Fibroblast of the aortic adventitia (primary cell): ENCODE measurements at regions not wholly inside any gene's neighbourhood (a gene's known extent, or its start where the extent isn't known, plus 50 kb on each side); places are given as distances from the start of the nearest gene placed in this dataset.
"Not testable (repeated sequence)": the region's sequence is repeated elsewhere in the genome, so short reads cannot be mapped to it uniquely, and the experiment has no call there.

Experiments
- DNase-seq: peaks from one replicate; pipeline ENCODE4 v3.0.0-alpha.2; 2010; ENCODE audit warnings: low read depth
- H3K4me3 ChIP-seq: 2 replicates; pipeline ENCODE4 v1.5.1; 2011; ENCODE audit warnings: low read depth, mild to moderate bottlenecking, control low read depth, low read length, moderate library complexity
- TF ChIP-seq, protein P1 (sequence below): IDR thresholded peaks from 2 replicates; pipeline ENCODE4 v1.5.1; 2011; ENCODE audit warnings: mild to moderate bottlenecking, low read length, control low read depth, inconsistent platforms; ENCODE audit not compliant: insufficient read depth

GRCh38 chr12:60714141-60714900 lies 1118.5 kb downstream of the SLC16A7 start:
- TF ChIP-seq, protein P1, sequence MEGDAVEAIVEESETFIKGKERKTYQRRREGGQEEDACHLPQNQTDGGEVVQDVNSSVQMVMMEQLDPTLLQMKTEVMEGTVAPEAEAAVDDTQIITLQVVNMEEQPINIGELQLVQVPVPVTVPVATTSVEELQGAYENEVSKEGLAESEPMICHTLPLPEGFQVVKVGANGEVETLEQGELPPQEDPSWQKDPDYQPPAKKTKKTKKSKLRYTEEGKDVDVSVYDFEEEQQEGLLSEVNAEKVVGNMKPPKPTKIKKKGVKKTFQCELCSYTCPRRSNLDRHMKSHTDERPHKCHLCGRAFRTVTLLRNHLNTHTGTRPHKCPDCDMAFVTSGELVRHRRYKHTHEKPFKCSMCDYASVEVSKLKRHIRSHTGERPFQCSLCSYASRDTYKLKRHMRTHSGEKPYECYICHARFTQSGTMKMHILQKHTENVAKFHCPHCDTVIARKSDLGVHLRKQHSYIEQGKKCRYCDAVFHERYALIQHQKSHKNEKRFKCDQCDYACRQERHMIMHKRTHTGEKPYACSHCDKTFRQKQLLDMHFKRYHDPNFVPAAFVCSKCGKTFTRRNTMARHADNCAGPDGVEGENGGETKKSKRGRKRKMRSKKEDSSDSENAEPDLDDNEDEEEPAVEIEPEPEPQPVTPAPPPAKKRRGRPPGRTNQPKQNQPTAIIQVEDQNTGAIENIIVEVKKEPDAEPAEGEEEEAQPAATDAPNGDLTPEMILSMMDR, result no peak
- DNase-seq, result no peak
- H3K4me3 ChIP-seq, result no peak overlapping the region

GRCh38 chr12:60724475-60724874 lies 1128.6 kb downstream of the SLC16A7 start:
- no peak for DNase-seq
- H3K4me3 ChIP-seq, result no peak overlapping the region
- TF ChIP-seq, protein P1, result no peak

DNA sequence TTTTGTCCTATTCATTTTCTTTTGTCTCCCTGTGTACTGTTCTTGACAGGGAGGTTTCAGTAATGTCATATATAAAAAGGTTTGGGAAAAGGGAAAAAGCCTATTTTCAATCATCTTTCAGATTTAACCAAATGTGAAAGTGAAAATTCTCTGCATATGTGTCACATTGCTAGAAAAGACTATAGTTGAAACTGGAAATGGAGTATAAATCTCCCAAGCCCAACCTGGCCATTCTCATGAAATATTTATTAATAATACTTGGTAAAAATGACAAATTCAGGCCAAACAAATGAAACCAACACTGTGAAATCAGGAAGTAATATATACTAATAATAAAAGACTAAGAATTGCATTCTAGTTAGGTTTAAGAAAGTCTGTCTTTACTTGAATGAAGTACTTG lies 1129.2 kb downstream of the SLC16A7 start:
- H3K4me3 ChIP-seq, result no peak overlapping the region
- TF ChIP-seq, protein P1, result no peak
- no peak for DNase-seq

DNA sequence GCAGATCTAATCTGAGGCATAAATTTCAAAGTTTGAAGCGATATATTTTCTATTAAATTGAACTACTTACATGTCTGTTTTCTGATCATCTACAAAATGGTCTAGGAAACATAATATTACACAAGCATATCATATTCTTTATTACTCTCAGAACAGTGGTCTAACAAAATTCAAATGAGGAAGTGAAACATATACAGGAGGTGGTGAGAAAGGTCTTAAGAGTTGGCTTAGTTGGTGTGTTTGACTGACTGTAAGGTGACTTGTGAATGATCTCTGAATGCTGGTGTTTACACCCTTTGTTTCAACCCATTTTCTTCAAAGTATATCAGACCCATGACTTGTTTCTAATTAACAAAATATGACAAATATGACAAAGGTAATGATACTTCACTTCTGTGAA lies 1156.8 kb downstream of the SLC16A7 start:
- DNase-seq, result no peak
- H3K4me3 ChIP-seq, result no peak overlapping the region
- TF ChIP-seq, protein P1, result no peak

DNA sequence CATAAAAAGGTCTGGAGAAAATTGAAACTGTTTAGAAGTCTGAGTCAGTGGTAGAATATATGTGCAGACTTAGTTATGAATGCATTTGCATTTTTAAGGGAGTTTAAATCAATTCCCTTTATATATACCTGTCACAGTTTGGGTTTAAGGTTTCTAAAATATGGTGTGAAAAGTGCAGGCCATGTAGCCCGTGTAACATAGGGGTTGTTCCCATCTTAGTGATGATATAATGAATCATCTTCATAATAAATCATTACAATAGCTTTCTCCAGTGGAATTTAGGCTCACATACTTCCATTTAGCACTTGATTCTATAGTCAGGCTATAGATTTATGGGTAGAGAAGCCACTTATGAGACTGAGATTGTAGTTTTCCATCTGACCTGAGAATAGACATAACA lies 1162.4 kb downstream of the SLC16A7 start:
- no peak for DNase-seq
- H3K4me3 ChIP-seq, result no peak overlapping the region
- TF ChIP-seq, protein P1, result no peak

DNA sequence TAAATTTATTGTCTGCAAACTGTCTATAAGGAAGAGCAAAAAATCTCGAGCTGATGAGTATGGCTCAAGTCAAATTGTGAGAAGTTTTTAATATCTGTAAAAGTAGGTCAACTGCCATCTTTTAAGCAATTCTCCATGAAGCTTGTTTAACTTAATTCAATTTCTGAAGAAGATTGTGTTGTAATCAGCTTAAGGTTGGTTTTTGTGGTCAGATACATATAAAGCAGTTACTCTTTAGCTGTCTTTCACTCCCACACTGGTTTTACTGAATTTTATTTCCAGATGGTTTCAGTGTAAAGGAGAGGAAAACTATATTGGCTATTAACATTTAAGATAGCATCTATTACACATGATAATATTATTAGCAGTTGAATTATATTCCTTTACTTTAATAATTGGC lies 1165.1 kb downstream of the SLC16A7 start:
- no peak overlapping the region for H3K4me3 ChIP-seq
- no peak for DNase-seq
- TF ChIP-seq, protein P1, result no peak

GRCh38 chr12:60801166-60801565 lies 1205.3 kb downstream of the SLC16A7 start:
- H3K4me3 ChIP-seq, DNase-seq: not testable (repeated sequence)
